Panc1 (cell line): ENCODE measurements at regions not wholly inside any gene's neighbourhood (a gene's known extent, or its start where the extent isn't known, plus 50 kb on each side); places are given as distances from the start of the nearest gene placed in this dataset.

Experiments
- ATAC-seq: fragments of 200-7000 bp; cut with Tn5 transposase; 2 replicates; pipeline ENCODE4 v1.9.1; 2020; ENCODE audit warnings: mild to moderate bottlenecking, moderate library complexity
- BruUV-seq: library from RNA; stranded (reverse); fragments of 400-500 nt; replicated peaks from 2 replicates; lab custom pipeline; 2021; lab: Mats Ljungman, UMichigan
- CTCF ChIA-PET: fragments of 300-600 bp; sonication (Branson Sonifier 250); formaldehyde crosslinking; loops from one replicate; lab custom pipeline; 2022; ENCODE audit warnings: antibody characterized with exemption; lab: Charles Lee
- POLR2A ChIA-PET: fragments of 300-600 bp; sonication (Branson Sonifier 250); formaldehyde crosslinking; loops from one replicate; lab custom pipeline; 2022; ENCODE audit warnings: antibody characterized with exemption; lab: Charles Lee
- DNase-seq: peaks from one replicate; pipeline ENCODE4 v3.0.0-alpha.2; 2010; ENCODE audit warnings: low read depth, low spot score
- H3K27ac ChIP-seq: 2 replicates; pipeline ENCODE4 v1.5.1; 2011; ENCODE audit warnings: mild to moderate bottlenecking, low read length, inconsistent platforms
- H3K27me3 ChIP-seq: fragments of 200-500 bp; sonication (Bioruptor generic); 2 replicates; pipeline ENCODE4 v1.6.0; 2014; ENCODE audit warnings: low read length, inconsistent platforms; ENCODE audit not compliant: control insufficient read depth, insufficient read depth
- H3K36me3 ChIP-seq: fragments of 200-500 bp; sonication (Bioruptor generic); 2 replicates; pipeline ENCODE4 v1.5.1; 2014; ENCODE audit warnings: inconsistent platforms, mild to moderate bottlenecking, low read length, moderate library complexity; ENCODE audit not compliant: control insufficient read depth, insufficient read depth
- H3K4me1 ChIP-seq: 2 replicates; pipeline ENCODE4 v1.5.1; 2011; ENCODE audit warnings: inconsistent platforms, mild to moderate bottlenecking, low read length, moderate library complexity; ENCODE audit not compliant: control insufficient read depth, insufficient read depth
- H3K4me3 ChIP-seq, 2 experiments: 2 replicates each; pipeline ENCODE4 v1.5.1; 2011 to 2012; ENCODE audit warnings: low read depth in 2 of 2, low read length in 2 of 2, mild to moderate bottlenecking in 2 of 2, inconsistent platforms in 1 of 2, moderate library complexity in 1 of 2
- H3K9me3 ChIP-seq: fragments of 200-500 bp; sonication (Bioruptor generic); 2 replicates; pipeline ENCODE4 v1.5.1; 2014; ENCODE audit warnings: low read depth, mild to moderate bottlenecking, inconsistent platforms, low read length, moderate library complexity; ENCODE audit not compliant: control insufficient read depth, insufficient read depth
- CTCF ChIP-seq: fragments of 450-650 bp; IDR thresholded peaks from 2 replicates; pipeline ENCODE4 v1.5.1; 2017; ENCODE audit warnings: mild to moderate bottlenecking
- POLR2AphosphoS5 ChIP-seq: IDR thresholded peaks from 2 replicates; pipeline ENCODE4 v1.6.1; 2012; ENCODE audit warnings: mild to moderate bottlenecking, low read depth, low read length, moderate library complexity
- REST ChIP-seq, 2 experiments: IDR thresholded peaks; 2 replicates each; pipeline ENCODE4 v1.6.1; 2011 to 2012; ENCODE audit warnings: low read depth in 2 of 2, control low read depth in 1 of 2, low read length in 1 of 2, mild to moderate bottlenecking in 1 of 2, moderate library complexity in 1 of 2; ENCODE audit not compliant: insufficient read depth in 1 of 2
- SIN3A ChIP-seq: IDR thresholded peaks from 2 replicates; pipeline ENCODE4 v1.6.1; 2012; ENCODE audit warnings: low read depth, mild to moderate bottlenecking, low read length, moderate library complexity, borderline replicate concordance; ENCODE audit not compliant: insufficient read depth
- TCF7L2 ChIP-seq: IDR thresholded peaks from 2 replicates; pipeline ENCODE4 v1.6.1; 2011; ENCODE audit warnings: mild to moderate bottlenecking, low read depth, low read length, inconsistent platforms
- in situ Hi-C: cut with HindIII; loops from 2 replicates; pipeline ENCODE4 v1.10.0; 2016; ENCODE audit warnings: low sequenced_read_pairs, low pct_unique_long_range_greater_than_20kb
- intact Hi-C: fragments of 100-400 bp; cut with micrococcal nuclease; formaldehyde crosslinking; loops from one replicate; pipeline ENCODE4 v1.10.0; 2022; ENCODE audit not compliant: unreplicated experiment

DNA sequence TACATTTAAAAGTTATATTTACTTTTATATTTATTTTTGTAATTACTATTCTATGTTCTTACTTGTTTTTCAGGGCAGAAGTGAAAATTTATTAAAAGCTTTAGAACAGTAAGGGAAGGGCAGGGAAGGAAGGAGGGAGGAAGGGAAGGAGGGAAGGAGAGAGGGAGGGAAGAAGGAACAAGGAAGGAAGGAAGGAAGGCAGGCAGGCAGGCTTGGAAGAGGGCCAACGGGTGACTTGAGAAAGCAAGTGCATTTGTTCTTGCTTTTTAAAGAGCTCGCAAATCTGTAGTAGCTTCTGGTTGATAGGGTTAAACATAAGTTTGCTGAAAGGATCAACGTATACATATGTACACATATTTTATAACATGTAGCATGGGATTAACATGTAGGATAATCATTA, 725.3 kb upstream of the FZD8 start:
- intact Hi-C loops: no loop called here
- BruUV-seq: no TSS peak
- CTCF ChIA-PET: no interaction called here

GRCh38 chr10:36366843-36367242, 724.7 kb upstream of the FZD8 start:
- POLR2A ChIA-PET: no interaction called here
- intact Hi-C loops: no loop called here
- DNase-seq: no peak

More for the DNA sequence above, 725.3 kb upstream of the FZD8 start:
- DNase-seq: no peak
- ATAC-seq: no peak
- POLR2A ChIA-PET: no interaction called here
- Histone ChIP-seq H3K4me1 (no peaks in the 10 kb centered on the region), H3K4me3 (no peak overlapping the region), H3K27ac (no peak overlapping the region), H3K36me3 (no peaks in the 10 kb centered on the region), H3K9me3 (no peaks in the 10 kb centered on the region), H3K27me3 (no peaks in the 10 kb centered on the region)
- TF ChIP-seq POLR2AphosphoS5 (no peak), REST (IDR thresholded peaks at IDR 0.05; ENCODE audit: insufficient read depth in 1 of 2, low read depth in 2 of 2, low read length in 1 of 2) (no peak), TCF7L2 (no peak), SIN3A (no peak), CTCF (no peak)
- in situ Hi-C loops: no loop called here

More at GRCh38 chr10:36366843-36367242, 724.7 kb upstream of the FZD8 start:
- BruUV-seq: no TSS peak
- H3K27me3 ChIP-seq: no peaks in the 10 kb centered on the region
- H3K4me1 ChIP-seq: no peaks in the 10 kb centered on the region
- no peak for ATAC-seq
- H3K9me3 ChIP-seq: no peaks in the 10 kb centered on the region
- H3K4me3 ChIP-seq: no peak overlapping the region
- TF ChIP-seq POLR2AphosphoS5: no peak
- no peak for TF ChIP-seq CTCF
- no peak for TF ChIP-seq SIN3A
- no peak for TF ChIP-seq TCF7L2
- no peak for TF ChIP-seq REST (IDR thresholded peaks at IDR 0.05; ENCODE audit: insufficient read depth in 1 of 2, low read depth in 2 of 2, low read length in 1 of 2)
- CTCF ChIA-PET: no interaction called here
- H3K27ac ChIP-seq: no peak overlapping the region
- H3K36me3 ChIP-seq: no peaks in the 10 kb centered on the region
- in situ Hi-C loops: no loop called here
